8988T (cell line): ENCODE measurements at regions not wholly inside any gene's neighbourhood (a gene's known extent, or its start where the extent isn't known, plus 50 kb on each side); places are given as distances from the start of the nearest gene placed in this dataset.

Source experiments
- DNase-seq: peaks from one replicate; pipeline ENCODE4 v3.0.0; 2011

- no peak for DNase-seq
Observed at GRCh38 chr6:153621491-153621890, 417.5 kb upstream of the OPRM1 start.

- no peak for DNase-seq
Observed at GRCh38 chr6:153621070-153621469, 418.0 kb upstream of the OPRM1 start.

GRCh38 chr6:153618371-153619322 is 420.4 kb upstream of the OPRM1 start:
- DNase-seq = no peak

- DNase-seq = no peak
Observed at GRCh38 chr6:153616506-153616905, 422.5 kb upstream of the OPRM1 start.

- no peak for DNase-seq
Observed at GRCh38 chr6:153613719-153614455, 425.2 kb upstream of the OPRM1 start.

GRCh38 chr6:153602401-153602800 is 436.6 kb upstream of the OPRM1 start:
- no peak for DNase-seq

GRCh38 chr6:153599901-153600300 is 439.1 kb upstream of the OPRM1 start:
- DNase-seq = no peak

- DNase-seq = no peak
Observed at GRCh38 chr6:153595903-153596302, 443.1 kb upstream of the OPRM1 start.

- DNase-seq = no peak
Observed at GRCh38 chr6:153594871-153595270, 444.2 kb upstream of the OPRM1 start.

- DNase-seq = no peak
Observed at GRCh38 chr6:153591159-153591558, 447.9 kb upstream of the OPRM1 start.

GRCh38 chr6:153590411-153590810 is 448.6 kb upstream of the OPRM1 start:
- DNase-seq = no peak

GRCh38 chr6:153588330-153588729 is 450.7 kb upstream of the OPRM1 start:
- DNase-seq = no peak

- DNase-seq = no peak
Observed at GRCh38 chr6:153583685-153584084, 452.6 kb upstream of the RGS17 start.

GRCh38 chr6:153580776-153581175 is 449.7 kb upstream of the RGS17 start:
- no peak for DNase-seq

- DNase-seq = no peak
Observed at GRCh38 chr6:153575528-153575927, 444.4 kb upstream of the RGS17 start.

GRCh38 chr6:153574231-153574630 is 443.1 kb upstream of the RGS17 start:
- DNase-seq = no peak

GRCh38 chr6:153572371-153572770 is 441.3 kb upstream of the RGS17 start:
- no peak for DNase-seq

- no peak for DNase-seq
Observed at GRCh38 chr6:153568628-153569027, 437.5 kb upstream of the RGS17 start.

GRCh38 chr6:153564803-153565202 is 433.7 kb upstream of the RGS17 start:
- DNase-seq = no peak

- no peak for DNase-seq
Observed at GRCh38 chr6:153563001-153563400, 431.9 kb upstream of the RGS17 start.

- no peak for DNase-seq
Observed at GRCh38 chr6:153553627-153554026, 422.5 kb upstream of the RGS17 start.

GRCh38 chr6:153539602-153540001 is 408.5 kb upstream of the RGS17 start:
- no peak for DNase-seq

GRCh38 chr6:153538491-153538890 is 407.4 kb upstream of the RGS17 start:
- no peak for DNase-seq

GRCh38 chr6:153537422-153537821 is 406.3 kb upstream of the RGS17 start:
- no peak for DNase-seq
